DND-41 (cell line): ENCODE measurements at regions not wholly inside any gene's neighbourhood (a gene's known extent, or its start where the extent isn't known, plus 50 kb on each side); places are given as distances from the start of the nearest gene placed in this dataset.

Experiments used
- ATAC-seq: fragments of 200-7000 bp; cut with Tn5 transposase; 3 replicates; pipeline ENCODE4 v1.9.1; 2021; ENCODE audit warnings: low read depth; ENCODE audit not compliant: insufficient read depth
- DNase-seq: peaks from one replicate; pipeline ENCODE4 v3.0.0-alpha.2; 2020
- H2AFZ ChIP-seq: 2 replicates; pipeline ENCODE4 v1.6.0; 2012; ENCODE audit warnings: low read depth, low read length
- H3K27ac ChIP-seq: 2 replicates; pipeline ENCODE4 v1.5.1; 2012; ENCODE audit warnings: low read length, inconsistent platforms
- H3K27me3 ChIP-seq: fragments of 200-600 bp; sonication (generic); 2 replicates; pipeline ENCODE4 v1.6.0; 2012; ENCODE audit warnings: low read length, mild to moderate bottlenecking, inconsistent platforms; ENCODE audit not compliant: insufficient read depth, poor library complexity
- H3K36me3 ChIP-seq: 2 replicates; pipeline ENCODE4 v1.5.1; 2012; ENCODE audit warnings: low read length, inconsistent platforms; ENCODE audit not compliant: insufficient read depth
- H3K4me1 ChIP-seq: 2 replicates; pipeline ENCODE4 v1.5.1; 2012; ENCODE audit warnings: mild to moderate bottlenecking, low read length; ENCODE audit not compliant: insufficient read depth
- H3K4me2 ChIP-seq: 2 replicates; pipeline ENCODE4 v1.6.0; 2012; ENCODE audit warnings: mild to moderate bottlenecking, moderate library complexity, low read length, inconsistent platforms; ENCODE audit not compliant: insufficient read depth
- H3K4me3 ChIP-seq, 2 experiments: fragments of 200-600 bp in 1 of 2; shearing (Covaris generic) in 1 of 2; 2 replicates each; pipeline ENCODE4 v1.5.1; 2012 to 2016; ENCODE audit warnings: inconsistent platforms in 2 of 2, low read length in 2 of 2, mild to moderate bottlenecking in 2 of 2, low read depth in 1 of 2, moderate library complexity in 1 of 2
- H3K79me2 ChIP-seq: 2 replicates; pipeline ENCODE4 v1.6.0; 2012; ENCODE audit warnings: low read length, inconsistent platforms; ENCODE audit not compliant: insufficient read depth
- H3K9ac ChIP-seq: 2 replicates; pipeline ENCODE4 v1.6.0; 2012; ENCODE audit warnings: low read depth, mild to moderate bottlenecking, inconsistent platforms, low read length, moderate library complexity
- H3K9me3 ChIP-seq: 2 replicates; pipeline ENCODE4 v1.5.1; 2012; ENCODE audit warnings: low read length, moderate library complexity, mild to moderate bottlenecking, inconsistent platforms; ENCODE audit not compliant: insufficient read depth, severe bottlenecking
- H4K20me1 ChIP-seq: 2 replicates; pipeline ENCODE4 v1.6.0; 2012; ENCODE audit warnings: low read length; ENCODE audit not compliant: insufficient read depth
- CTCF ChIP-seq: IDR thresholded peaks from 2 replicates; pipeline ENCODE4 v1.5.1; 2012; ENCODE audit warnings: borderline replicate concordance, low read length, moderate library complexity, mild to moderate bottlenecking; ENCODE audit not compliant: poor library complexity, severe bottlenecking; ENCODE audit errors: extremely low read depth
- EZH2 ChIP-seq: IDR thresholded peaks from 3 replicates; pipeline ENCODE4 v1.6.1; 2012; ENCODE audit warnings: borderline replicate concordance, low read depth, mild to moderate bottlenecking, moderate library complexity, low read length, inconsistent platforms; ENCODE audit not compliant: severe bottlenecking

- Histone ChIP-seq H3K27ac (no peak overlapping the region), H3K79me2 (no peaks in the 10 kb centered on the region), H3K27me3 (no peaks in the 10 kb centered on the region), H3K4me2 (no peak overlapping the region), H3K9me3 (no peaks in the 10 kb centered on the region), H2AFZ (no peak overlapping the region), H3K4me1 (no peaks in the 10 kb centered on the region), H4K20me1 (no peaks in the 10 kb centered on the region), H3K9ac (no peak overlapping the region), H3K36me3 (no peaks in the 10 kb centered on the region), H3K4me3 (no peak overlapping the region)
- DNase-seq: no peak
- ATAC-seq: no peak
- TF ChIP-seq CTCF (no peak), EZH2 (no peak)
Measured at GRCh38 chr9:22898591-22898990, 452.0 kb downstream of the DMRTA1 start.

- Histone ChIP-seq H4K20me1 (no peaks in the 10 kb centered on the region), H2AFZ (no peak overlapping the region), H3K4me1 (no peaks in the 10 kb centered on the region), H3K27me3 (no peaks in the 10 kb centered on the region), H3K36me3 (no peaks in the 10 kb centered on the region), H3K9ac (no peak overlapping the region), H3K9me3 (no peaks in the 10 kb centered on the region), H3K79me2 (no peaks in the 10 kb centered on the region), H3K4me2 (no peak overlapping the region), H3K27ac (no peak overlapping the region), H3K4me3 (no peak overlapping the region)
- ATAC-seq: no peak
- DNase-seq: no peak
- TF ChIP-seq EZH2 (no peak), CTCF (no peak)
Measured at GRCh38 chr9:22911632-22912031, 465.0 kb downstream of the DMRTA1 start.

- no peaks in the 10 kb centered on the region for H3K9me3 ChIP-seq
- no peaks in the 10 kb centered on the region for H3K4me1 ChIP-seq
- H3K4me2 ChIP-seq: no peak overlapping the region
- TF ChIP-seq EZH2: no peak
- TF ChIP-seq CTCF: no peak
- no peaks in the 10 kb centered on the region for H3K79me2 ChIP-seq
- no peak overlapping the region for H3K27ac ChIP-seq
- H3K36me3 ChIP-seq: no peaks in the 10 kb centered on the region
- H2AFZ ChIP-seq: no peak overlapping the region
- H4K20me1 ChIP-seq: no peaks in the 10 kb centered on the region
- no peak overlapping the region for H3K9ac ChIP-seq
- DNase-seq: no peak
- no peaks in the 10 kb centered on the region for H3K27me3 ChIP-seq
- H3K4me3 ChIP-seq: no peak overlapping the region
- no peak for ATAC-seq
Measured at GRCh38 chr9:22913026-22913425, 466.4 kb downstream of the DMRTA1 start.

- Histone ChIP-seq H3K27me3 (no peaks in the 10 kb centered on the region), H3K79me2 (no peaks in the 10 kb centered on the region), H3K4me2 (no peak overlapping the region), H3K9me3 (no peaks in the 10 kb centered on the region), H3K36me3 (no peaks in the 10 kb centered on the region), H4K20me1 (no peaks in the 10 kb centered on the region), H3K4me1 (no peaks in the 10 kb centered on the region), H3K4me3 (no peak overlapping the region), H2AFZ (no peak overlapping the region), H3K9ac (no peak overlapping the region), H3K27ac (no peak overlapping the region)
- no peak for TF ChIP-seq CTCF
- TF ChIP-seq EZH2: no peak
- ATAC-seq (no peak), DNase-seq (no peak)
Measured at GRCh38 chr9:22913518-22913917, 466.9 kb downstream of the DMRTA1 start.
